ENCODE measurements at regions not wholly inside any gene's neighbourhood (a gene's known extent, or its start where the extent isn't known, plus 50 kb on each side); places are given as distances from the start of the nearest gene placed in this dataset.
"Not testable (repeated sequence)": the region's sequence is repeated elsewhere in the genome, so short reads cannot be mapped to it uniquely, and the experiment has no call there.

DNA sequence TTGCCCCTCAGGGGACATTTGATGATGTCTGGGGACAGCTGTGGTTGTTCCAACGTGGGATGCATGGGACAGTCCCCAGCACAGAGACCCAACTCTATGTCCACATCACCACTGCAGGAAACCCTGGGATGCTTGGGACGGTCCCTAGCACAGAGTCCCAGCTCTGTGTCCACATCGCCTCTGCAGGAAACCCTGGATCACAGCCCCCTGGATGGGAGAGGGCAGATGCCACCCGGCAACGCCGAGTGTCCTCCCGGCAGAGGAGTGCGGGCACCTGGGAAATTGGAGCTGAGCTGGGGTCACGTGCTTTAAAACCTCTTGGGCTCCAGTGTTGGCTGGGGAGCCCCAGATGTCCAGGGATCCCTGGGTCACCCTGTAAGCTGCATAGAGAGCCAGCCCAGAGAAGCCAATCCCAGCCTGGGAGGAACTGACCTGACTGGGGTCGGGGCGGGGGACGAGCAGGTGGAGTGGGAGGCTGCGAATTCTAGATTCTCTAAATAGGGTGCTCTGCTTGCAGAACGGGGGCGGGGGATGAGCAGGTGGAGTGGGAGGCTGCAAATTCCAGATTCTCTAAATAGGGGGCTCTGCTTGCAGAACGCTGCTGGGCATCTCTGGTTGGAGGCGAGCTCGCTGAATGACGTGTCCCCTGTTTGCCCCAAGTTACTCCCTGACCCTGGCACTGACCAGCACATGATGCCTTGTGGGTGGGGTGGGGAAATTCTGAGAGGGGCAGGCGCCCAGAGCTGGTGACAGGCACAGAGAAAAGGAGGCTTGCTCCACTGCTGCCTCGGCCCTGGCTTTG, 1197.8 kb downstream of the BRD1 start:
- no peak for DNase-seq (ENCODE audit: low spot score)
- intact Hi-C loops (cut with DNase I), result no loop called here

DNA sequence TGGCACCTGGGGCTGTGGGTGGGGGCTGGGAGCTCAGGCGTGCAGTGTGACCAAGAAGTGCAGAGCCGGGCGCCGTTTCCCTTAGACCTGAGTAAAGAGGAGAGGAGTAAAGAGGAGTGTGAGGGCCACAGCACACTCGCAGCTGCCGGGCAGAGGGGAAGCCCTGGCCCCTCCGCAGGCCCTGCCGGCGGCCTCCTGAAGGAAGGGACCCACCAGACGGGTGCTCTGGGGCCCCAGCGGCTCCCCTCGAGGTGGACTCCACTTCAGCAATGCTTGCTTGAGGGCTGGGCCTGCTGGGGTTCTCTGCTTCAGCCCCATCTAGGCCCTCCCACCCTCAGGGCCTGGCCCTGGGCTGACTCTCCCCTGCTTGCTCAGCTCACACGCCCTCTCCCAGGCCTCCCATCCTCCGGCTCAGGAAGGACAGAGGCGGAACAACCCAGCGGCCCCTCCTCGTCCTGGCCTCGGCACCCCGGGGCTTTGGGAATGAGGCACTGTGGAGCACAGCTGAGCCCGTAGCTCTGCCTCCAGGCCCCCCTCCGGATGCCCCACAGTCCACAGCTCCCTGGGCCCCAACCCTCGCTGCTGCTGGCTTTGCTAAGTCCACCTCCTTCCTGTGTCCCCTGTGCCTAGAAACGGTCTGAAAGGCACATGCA, 1198.7 kb downstream of the BRD1 start:
- no peak for DNase-seq (ENCODE audit: low spot score)
- intact Hi-C loops (cut with DNase I), result no loop called here

DNA sequence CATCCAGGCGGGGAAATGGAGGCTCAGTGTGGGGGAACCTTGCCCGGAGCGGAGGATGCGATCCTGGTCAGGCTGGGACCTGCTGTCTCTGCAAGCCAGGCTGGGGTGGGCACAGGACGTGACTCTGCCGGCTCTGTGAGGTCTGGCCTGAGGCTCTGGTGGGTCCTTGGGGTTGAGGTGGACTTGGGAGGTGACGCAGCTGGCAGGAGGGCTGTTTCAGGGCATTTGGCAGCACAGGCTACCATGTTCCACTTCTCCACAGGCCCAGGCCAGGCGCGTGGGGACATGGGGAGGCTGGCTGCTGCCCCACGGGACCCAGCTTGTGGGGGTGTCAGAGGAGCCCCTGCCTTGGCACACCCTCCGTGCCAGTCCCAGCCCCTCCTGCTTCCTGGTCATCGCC, 1199.7 kb downstream of the BRD1 start:
- no peak for DNase-seq (ENCODE audit: low spot score)
- intact Hi-C loops (cut with DNase I), result no loop called here

DNA sequence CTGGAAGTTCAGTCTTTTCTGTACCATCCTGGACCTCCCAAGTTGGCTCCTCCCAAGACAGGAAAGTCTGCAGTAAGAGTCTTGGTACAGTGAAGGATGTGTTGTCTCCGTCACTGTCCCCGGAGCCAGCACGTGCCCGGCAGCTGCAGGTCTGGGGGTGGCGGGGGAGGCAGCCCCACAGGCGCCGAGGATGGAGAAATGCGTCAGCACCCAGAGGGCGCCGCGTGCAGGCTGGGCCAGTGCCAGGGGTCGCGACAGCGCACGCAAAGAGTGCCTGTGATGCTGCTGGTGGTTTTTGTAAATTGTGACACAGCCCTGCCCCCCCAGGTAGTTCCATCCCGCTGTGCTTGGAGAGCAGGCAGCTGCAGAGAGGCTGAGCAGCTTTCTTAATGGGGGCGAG, 1200.5 kb downstream of the BRD1 start:
- no peak for DNase-seq (ENCODE audit: low spot score)
- intact Hi-C loops (cut with DNase I), result no loop called here

DNA sequence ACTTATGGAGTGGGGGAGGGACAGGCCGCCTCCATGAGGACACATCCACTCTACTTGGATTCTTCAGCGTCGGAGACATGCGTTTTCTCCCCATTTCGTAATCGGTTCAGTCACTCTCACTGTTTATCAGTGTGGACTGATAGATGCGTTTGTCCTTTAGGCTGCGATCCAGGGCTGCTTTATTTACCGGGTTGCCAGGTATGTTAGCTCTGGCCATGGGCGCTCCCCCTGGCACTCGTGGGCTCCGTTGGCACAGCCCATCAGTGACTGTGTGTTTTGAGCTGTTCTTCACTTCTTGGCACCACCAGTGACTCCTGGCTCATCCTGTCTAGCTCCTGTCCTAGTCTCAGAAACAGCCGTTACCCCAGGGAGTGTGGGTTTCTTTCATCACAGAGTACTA, 1203.3 kb downstream of the BRD1 start:
- intact Hi-C loops (cut with DNase I), result no loop called here
- no peak for DNase-seq (ENCODE audit: low spot score)

DNA sequence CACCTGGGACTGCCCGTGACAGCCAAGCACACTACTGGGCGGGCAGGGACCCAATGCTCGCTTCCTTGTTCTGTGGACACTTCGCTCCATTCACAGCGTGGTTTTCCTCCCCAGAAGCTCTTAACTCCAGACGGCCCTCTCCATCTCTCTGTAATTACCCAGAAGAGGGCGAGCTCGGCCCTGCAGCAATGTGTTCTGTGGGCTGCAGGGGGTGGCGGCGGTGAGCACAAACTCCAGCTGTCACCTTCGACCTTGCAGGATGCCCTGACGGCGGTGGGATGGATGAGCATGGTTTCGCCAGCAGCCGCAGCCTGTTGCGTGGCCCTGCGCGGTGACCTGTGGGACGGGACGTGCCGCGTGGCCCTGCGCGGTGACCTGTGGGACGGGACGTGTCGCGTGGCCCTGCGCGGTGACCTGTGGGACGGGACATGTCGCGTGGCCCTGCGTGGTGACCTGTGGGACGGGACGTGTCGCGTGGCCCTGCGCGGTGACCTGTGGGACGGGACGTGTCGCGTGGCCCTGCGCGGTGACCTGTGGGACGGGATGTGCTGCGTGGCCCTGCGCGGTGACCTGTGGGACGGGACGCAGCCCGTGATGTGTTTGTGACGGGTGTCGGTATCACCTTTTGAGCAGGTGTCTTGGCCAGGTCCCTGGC, 1204.7 kb downstream of the BRD1 start:
- DNase-seq (ENCODE audit: low spot score), result no peak
- intact Hi-C loops (cut with DNase I), result no loop called here

DNA sequence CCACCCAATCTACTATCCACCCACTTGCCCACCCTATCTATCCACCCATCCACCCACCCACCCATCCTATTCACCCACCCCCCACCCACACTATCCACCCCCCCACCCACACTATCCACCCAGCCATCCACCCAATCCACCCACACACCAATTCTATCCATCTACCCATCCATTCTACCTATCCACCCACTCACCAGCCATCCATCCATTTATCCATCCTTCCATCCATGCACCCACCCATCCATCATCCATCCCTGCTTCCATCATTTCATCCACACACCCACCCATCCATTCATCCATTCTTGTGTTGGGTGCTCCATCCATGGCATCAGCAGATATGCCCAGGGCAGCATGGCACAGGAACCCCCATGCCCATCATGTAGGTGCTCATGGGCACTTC, 1206.6 kb downstream of the BRD1 start:
- intact Hi-C loops (cut with DNase I), result no loop called here
- DNase-seq (ENCODE audit: low spot score), result no peak

DNA sequence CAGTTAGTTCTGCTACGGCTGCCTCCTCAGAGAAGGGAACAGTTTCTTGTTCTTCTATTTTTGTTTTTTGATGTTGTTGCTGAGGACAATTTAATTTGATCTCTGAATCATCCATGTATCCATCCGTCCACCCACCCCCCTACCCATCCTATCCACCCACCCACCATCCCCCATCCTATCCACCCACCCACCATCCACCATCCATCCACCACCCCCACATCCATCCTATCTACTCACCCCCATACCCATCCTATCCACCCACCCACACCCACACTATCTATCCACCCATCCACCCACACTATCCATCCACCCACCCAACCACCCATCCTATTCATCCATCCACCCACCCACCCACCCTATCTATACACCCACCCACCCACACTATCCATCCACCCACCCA, 1207.2 kb downstream of the BRD1 start:
- intact Hi-C loops (cut with DNase I); DNase-seq (ENCODE audit: low spot score): not testable (repeated sequence)

DNA sequence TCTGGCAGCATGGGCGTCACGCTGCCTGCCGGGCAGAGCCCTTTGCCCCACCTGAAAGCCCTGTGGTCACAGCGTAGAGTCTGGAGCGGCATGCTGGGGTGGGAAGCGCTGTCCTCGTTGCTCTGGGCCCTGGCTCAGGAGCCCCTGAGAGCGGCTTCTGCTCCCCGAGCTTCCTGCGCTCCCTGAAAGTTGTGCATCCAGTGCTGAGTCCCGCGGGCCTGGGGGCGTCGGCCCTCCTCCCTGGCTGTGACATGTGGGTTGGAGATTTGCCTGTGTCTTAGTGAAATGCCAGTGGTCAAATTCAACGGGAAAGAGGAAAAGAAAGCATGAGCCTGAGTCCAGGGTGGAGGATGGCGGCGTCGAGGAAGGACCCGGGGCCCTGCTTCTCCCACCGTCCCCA, 1208.0 kb downstream of the BRD1 start:
- no peak for DNase-seq (ENCODE audit: low spot score)
- intact Hi-C loops (cut with DNase I), result no loop called here

DNA sequence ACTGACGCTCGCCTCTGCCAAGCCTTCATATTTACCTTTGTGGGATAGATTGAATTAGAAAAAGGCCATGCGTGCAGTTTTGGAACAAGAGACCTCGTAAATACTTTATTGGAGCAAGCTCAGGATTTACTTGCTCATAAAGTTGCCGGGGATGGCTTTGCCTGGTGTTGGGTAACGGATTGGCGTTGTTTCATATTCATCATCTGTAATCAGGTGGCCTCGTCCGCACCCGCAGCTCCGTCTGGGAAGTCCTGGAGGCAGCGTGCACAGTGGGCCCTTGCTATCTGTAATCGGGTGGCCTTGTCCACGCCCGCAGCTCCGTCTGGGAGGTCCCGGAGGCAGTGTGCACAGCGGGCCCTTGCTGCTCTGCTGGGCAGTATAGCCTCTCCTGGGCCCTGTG, 1209.3 kb downstream of the BRD1 start:
- intact Hi-C loops (cut with DNase I), result no loop called here

DNA sequence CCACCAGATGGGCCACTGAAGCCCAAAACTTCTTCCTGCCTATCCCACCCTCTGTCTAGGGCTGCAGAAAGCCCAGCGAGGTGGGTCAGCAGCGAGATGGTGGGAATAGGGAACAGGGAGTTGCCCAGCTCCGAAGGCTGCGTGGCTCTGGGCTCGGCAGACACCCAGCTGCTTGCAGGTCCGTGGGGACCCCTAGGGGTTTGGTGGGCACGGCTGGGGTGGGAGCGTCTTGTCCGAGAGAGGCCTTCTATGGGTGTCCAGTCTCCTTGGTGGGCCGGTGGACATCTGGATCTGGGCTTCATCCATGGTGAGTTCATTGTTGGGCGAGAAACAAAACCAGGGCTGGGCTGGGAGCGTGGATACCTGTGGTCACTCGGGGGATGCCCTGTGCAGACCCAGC, 1211.0 kb downstream of the BRD1 start:
- no peak for DNase-seq (ENCODE audit: low spot score)
- intact Hi-C loops (cut with DNase I), result no loop called here

More for the DNA sequence above, 1209.3 kb downstream of the BRD1 start:
- no peak for DNase-seq (ENCODE audit: low spot score)

DNA sequence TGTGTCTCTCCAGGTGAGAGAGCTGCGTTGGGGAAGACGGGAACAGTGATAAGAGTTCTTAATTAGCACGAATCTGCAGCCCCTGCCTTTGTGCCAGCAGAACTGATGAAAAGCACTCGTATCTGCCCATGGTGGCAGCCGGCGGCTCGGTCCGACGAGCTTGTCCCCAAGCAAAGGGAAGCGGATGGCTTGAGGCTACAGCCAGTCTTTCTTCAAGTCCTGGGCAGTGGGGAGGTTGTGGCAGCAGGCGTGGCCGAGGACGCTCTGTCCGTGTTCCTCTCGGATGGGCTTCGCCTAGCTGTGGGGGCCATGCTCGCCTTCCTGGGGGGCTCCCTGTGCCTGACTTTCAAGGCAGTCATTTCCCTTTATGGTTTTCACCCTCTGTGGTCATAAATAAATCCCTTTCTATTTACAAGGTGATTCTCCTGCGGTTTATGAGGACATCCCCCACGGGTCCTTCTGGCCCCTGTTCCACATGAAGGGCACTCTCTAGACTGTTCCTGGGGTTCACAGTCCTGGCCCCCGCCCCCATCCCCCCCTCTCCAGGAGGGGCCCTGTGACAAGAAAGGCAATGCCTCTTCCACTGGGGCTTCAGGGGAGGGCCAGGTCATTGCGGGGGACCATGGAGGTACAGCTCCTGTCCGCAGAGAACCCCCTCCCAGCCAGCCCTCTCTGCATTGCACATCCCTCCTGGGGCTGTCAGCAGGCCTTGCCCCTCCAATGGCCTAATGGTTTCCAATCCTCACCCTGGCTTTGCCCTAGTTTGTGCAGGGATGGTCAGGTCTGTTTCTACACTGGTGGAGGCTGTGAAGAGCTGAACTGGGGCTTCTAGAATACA, 1212.3 kb downstream of the BRD1 start:
- intact Hi-C loops (cut with DNase I), result no loop called here
- DNase-seq (ENCODE audit: low spot score), result no peak

DNA sequence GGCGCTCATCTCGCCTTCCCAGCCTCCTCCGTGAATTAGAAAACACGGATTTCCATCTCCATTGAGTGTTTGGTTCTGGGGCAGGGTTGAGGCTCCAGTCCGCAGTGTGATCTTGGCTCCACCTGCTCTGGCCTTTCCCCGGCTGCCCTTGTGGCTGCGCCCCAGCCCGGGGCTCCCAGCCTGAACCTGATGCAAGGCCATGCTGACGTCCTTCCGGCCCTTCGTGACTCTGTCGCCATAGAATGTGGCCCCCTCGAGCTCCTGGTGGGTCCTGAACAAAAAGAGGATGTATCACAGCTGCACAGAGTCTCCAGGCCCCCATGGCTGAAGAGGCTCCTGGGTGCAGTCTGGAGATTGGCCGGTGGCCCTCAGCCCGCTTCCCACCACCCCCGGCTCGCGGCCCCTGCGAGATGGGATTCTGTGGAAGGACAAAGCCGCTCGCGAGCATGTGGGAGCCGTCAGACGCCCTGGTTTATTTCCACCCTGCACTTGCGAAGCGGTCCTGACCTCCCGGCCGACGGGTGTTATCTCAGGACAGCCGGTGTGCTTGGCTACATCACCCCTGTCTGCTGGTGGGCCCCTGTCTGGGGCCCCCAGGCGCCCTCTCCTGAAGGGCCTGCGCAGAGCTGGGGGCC, 1214.0 kb downstream of the BRD1 start:
- intact Hi-C loops (cut with DNase I), result no loop called here
- DNase-seq (ENCODE audit: low spot score), result no peak

DNA sequence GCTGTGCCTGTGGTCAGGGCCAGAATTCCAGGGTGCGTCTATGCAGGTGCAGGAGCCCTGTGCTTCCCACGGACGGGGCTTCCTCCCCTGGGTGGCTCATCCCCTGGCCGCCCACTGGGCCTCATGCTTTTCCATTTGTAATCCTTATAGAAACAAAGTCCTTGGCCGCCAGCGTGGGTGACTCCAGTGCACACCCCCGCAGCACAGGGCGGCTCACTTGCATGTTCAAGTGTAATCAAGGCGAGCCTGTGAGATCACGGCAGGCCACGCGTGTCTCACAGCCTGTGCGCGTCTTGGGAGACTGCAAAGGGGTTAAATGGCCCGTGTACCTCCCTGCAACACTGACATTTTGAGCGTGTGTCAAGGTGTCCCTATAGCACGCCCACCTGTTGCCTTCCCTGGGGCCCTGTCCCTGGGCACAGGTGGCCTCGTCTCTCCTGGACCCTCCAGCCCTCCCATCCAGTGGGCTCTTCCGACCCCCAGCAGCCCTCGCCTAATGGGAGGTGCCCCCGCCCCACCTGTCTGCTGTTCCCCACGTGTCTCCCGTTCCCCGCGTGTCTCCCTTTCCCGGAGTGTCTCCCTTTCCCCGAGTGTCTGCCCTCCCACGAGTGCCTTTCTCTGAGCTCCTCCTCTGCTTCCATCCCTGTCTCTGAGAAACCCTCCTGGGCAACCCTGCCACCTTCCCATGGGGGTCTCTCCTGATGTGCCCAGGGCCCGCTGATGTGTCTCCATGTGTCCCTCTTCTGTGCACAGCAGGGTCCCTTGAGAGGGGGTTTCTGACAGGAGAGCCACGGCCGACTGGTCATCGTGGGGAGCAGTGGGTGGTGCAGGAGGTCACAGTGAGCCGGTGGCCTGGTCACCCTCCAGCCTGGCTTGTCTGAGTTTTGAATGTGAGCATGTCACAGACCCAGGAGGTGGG, 1215.3 kb downstream of the BRD1 start:
- intact Hi-C loops (cut with DNase I), result no loop called here
- DNase-seq (ENCODE audit: low spot score), result no peak

DNA sequence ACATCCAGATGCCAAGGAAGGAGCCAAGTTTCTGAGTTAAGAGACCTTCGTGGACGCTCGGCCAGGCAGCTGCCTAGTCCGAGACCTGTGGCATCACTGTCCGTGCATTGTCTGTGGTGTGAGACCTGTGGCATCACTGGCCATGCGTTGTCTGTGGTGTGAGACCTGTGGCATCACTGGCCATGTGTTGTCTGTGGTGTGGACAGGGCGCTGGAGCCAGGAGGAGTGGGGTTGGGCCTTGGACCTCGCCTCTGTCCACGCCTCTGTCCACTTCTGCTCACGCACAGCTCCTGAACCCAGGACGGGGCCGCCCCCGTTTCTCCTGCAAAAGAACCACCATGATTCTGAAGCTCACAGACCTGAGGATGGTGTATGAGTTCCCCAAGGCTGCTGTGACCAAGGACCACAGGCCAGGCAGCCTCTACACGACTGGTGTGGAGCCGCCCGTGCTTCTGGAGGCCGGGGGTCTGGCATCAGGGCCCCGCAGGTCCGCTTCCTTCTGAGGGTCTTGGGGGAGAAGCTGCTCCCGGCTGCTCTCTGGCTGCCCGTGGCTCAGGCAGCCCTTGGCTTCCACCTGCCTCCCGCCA, 1218.3 kb downstream of the BRD1 start:
- intact Hi-C loops (cut with DNase I), result no loop called here
- no peak for DNase-seq (ENCODE audit: low spot score)

DNA sequence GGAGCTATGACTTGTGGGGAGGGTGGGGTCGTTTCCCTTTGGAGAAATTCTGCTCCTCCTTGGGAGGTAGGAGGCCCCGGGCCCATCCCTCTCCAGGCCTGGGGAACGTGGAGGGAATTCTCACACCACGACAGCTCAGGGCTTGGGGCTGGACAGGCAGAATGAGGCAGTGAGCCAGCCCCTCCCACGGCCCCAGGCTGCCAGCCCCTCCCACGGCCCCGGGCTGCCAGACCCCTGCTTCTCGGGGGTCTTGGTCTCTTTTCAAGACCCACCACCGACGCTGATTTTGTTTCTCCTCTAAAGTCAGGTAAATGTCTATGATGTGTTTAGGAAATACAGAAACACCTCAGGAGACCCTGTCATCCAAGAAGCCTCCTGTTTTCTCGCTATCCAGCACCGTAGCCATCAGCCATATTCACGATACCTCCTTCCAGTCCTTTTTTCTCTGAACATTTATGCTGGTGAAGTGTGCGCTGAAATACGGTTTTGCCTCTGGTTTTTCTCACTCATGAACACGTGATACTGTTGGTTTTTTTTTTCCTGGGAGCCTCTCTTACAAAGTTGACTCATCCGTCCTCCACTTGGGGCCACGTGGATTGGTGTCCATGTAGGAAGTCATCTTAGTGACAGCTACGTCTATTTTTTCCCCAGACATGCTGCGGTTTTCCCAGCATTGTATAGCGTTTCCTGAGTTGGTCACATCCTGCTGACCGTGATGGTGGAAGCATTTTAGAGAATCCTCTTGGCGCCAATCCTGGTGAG, 1219.6 kb downstream of the BRD1 start:
- DNase-seq (ENCODE audit: low spot score), result no peak
- intact Hi-C loops (cut with DNase I), result no loop called here

DNA sequence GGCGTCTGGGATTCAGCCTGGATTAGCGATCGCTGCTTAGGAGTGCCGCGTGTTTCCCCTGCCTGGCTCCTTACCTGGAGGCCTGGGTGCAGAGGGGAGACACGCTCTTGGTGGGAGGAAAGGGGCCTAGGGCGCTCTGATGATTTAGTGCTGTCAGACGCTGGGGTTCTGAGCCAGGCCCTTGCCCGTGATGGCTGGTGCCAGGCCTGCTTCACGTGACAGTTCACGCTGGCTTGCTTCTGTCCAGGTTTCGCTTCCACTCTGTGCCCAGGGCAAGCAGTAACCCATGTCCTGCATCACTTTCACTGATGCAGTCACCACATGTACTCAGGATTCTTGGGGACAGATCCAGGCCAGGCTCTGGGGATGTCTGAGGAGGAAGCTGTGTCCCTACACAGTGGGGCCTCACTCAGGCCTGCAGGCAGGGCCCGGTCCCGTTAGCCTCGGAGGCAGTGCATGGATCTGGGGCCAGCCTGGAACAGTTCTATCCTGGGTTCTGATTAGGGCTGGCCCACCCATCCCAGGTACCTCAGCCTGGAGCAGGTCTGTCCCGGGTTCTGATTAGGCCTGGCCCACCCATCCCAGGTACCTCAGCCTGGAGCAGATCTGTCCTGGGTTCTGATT, 1220.9 kb downstream of the BRD1 start:
- no peak for DNase-seq (ENCODE audit: low spot score)
- intact Hi-C loops (cut with DNase I), result no loop called here
